ENCODE measurements at regions not wholly inside any gene's neighbourhood (a gene's known extent, or its start where the extent isn't known, plus 50 kb on each side); places are given as distances from the start of the nearest gene placed in this dataset.

GRCh38 chr11:28536504-28537267 lies 428.5 kb downstream of the METTL15 start:
- TF ChIP-seq POLR2AphosphoS5 (IDR thresholded peaks at IDR 0.05; ENCODE audit: borderline replicate concordance, low read depth, low read length) (no peak), EZH2 (IDR thresholded peaks at IDR 0.05) (no peak)
